Fibroblast of skin of right quadriceps (primary cell): ENCODE measurements at regions not wholly inside any gene's neighbourhood (a gene's known extent, or its start where the extent isn't known, plus 50 kb on each side); places are given as distances from the start of the nearest gene placed in this dataset.

ENCODE experiments used
- DNase-seq: peaks from one replicate; pipeline ENCODE4 v3.0.0-alpha.2; 2013

- DNase-seq, result no peak
These were observed 247.5 kb downstream of the MREG start for GRCh38 chr2:215765729-215766360.

- peak; percentile 92 for DNase-seq
These were observed 248.8 kb downstream of the MREG start for GRCh38 chr2:215764441-215765048.

GRCh38 chr2:215760557-215760956, 252.8 kb downstream of the MREG start:
- no peak for DNase-seq

GRCh38 chr2:215760091-215760490, 253.3 kb downstream of the MREG start:
- DNase-seq, result no peak

- peak; percentile 67 for DNase-seq
These were observed 254.7 kb downstream of the MREG start for GRCh38 chr2:215758691-215759090.

GRCh38 chr2:215756346-215756730, 257.0 kb downstream of the MREG start:
- DNase-seq, result no peak

GRCh38 chr2:215755641-215756345, 257.6 kb downstream of the MREG start:
- DNase-seq, result peak; percentile 53

GRCh38 chr2:215754546-215754945, 258.8 kb downstream of the MREG start:
- no peak for DNase-seq

GRCh38 chr2:215753808-215754207, 259.5 kb downstream of the MREG start:
- no peak for DNase-seq

- DNase-seq, result no peak
These were observed 260.4 kb downstream of the MREG start for GRCh38 chr2:215752991-215753390.

- no peak for DNase-seq
These were observed 260.9 kb downstream of the MREG start for GRCh38 chr2:215752436-215752835.

GRCh38 chr2:215751911-215752272, 261.5 kb downstream of the MREG start:
- DNase-seq, result no peak

GRCh38 chr2:215751200-215751910, 262.0 kb downstream of the MREG start:
- DNase-seq, result peak; percentile 99

- DNase-seq, result peak; percentile 62
These were observed 262.6 kb downstream of the MREG start for GRCh38 chr2:215750763-215751162.

GRCh38 chr2:215749092-215749957, 264.0 kb downstream of the MREG start:
- DNase-seq, result peak; percentile 56

GRCh38 chr2:215748446-215748845, 264.9 kb downstream of the MREG start:
- no peak for DNase-seq

GRCh38 chr2:215746887-215747615, 266.3 kb downstream of the MREG start:
- no peak for DNase-seq

GRCh38 chr2:215746226-215746886, 267.0 kb downstream of the MREG start:
- no peak for DNase-seq

- no peak for DNase-seq
These were observed 268.0 kb downstream of the MREG start for GRCh38 chr2:215745331-215745730.

GRCh38 chr2:215744514-215744913, 268.8 kb downstream of the MREG start:
- DNase-seq, result no peak

GRCh38 chr2:215743066-215743465, 270.3 kb downstream of the MREG start:
- DNase-seq, result no peak
